ENCODE measurements at regions not wholly inside any gene's neighbourhood (a gene's known extent, or its start where the extent isn't known, plus 50 kb on each side); places are given as distances from the start of the nearest gene placed in this dataset.
"Not testable (repeated sequence)": the region's sequence is repeated elsewhere in the genome, so short reads cannot be mapped to it uniquely, and the experiment has no call there.

GRCh38 chr6:167472148-167472547, 147.3 kb downstream of the TTLL2 start:
- DNase-seq: no peak

GRCh38 chr6:167472880-167473279, 148.0 kb downstream of the TTLL2 start:
- no peak for DNase-seq

GRCh38 chr6:167474171-167474570, 149.3 kb downstream of the TTLL2 start:
- no peak for DNase-seq

- no peak for DNase-seq
Observed at GRCh38 chr6:167474725-167475124, 149.8 kb downstream of the TTLL2 start.

GRCh38 chr6:167475947-167476346, 151.1 kb downstream of the TTLL2 start:
- DNase-seq: no peak

- no peak for DNase-seq
Observed at GRCh38 chr6:167476844-167477595, 152.1 kb downstream of the TTLL2 start.

GRCh38 chr6:167477688-167478087, 152.8 kb downstream of the TTLL2 start:
- no peak for DNase-seq

GRCh38 chr6:167479301-167479700, 154.4 kb downstream of the TTLL2 start:
- no peak for DNase-seq

- DNase-seq: no peak
Observed at GRCh38 chr6:167479901-167480648, 155.2 kb downstream of the TTLL2 start.

- DNase-seq: no peak
Observed at GRCh38 chr6:167481307-167481926, 156.5 kb downstream of the TTLL2 start.

GRCh38 chr6:167482801-167483200, 157.9 kb downstream of the TTLL2 start:
- DNase-seq: not testable (repeated sequence)

- no peak for DNase-seq
Observed at GRCh38 chr6:167485186-167485978, 160.5 kb downstream of the TTLL2 start.

GRCh38 chr6:167487749-167488664, 163.1 kb downstream of the TTLL2 start:
- no peak for DNase-seq

- DNase-seq: no peak
Observed at GRCh38 chr6:167491438-167492099, 166.7 kb downstream of the TTLL2 start.

- DNase-seq: no peak
Observed at GRCh38 chr6:167492100-167492449, 167.2 kb downstream of the TTLL2 start.

GRCh38 chr6:167493310-167493709, 168.4 kb downstream of the TTLL2 start:
- no peak for DNase-seq

- no peak for DNase-seq
Observed at GRCh38 chr6:167493976-167494697, 169.3 kb downstream of the TTLL2 start.

GRCh38 chr6:167494698-167495435, 170.0 kb downstream of the TTLL2 start:
- DNase-seq: no peak

GRCh38 chr6:167495506-167496401, 170.9 kb downstream of the TTLL2 start:
- no peak for DNase-seq
